Ecto neural progenitor cell (in vitro differentiated cells): ENCODE measurements at regions not wholly inside any gene's neighbourhood (a gene's known extent, or its start where the extent isn't known, plus 50 kb on each side); places are given as distances from the start of the nearest gene placed in this dataset.
"Not testable (repeated sequence)": the region's sequence is repeated elsewhere in the genome, so short reads cannot be mapped to it uniquely, and the experiment has no call there.

Experiments used
- DNase-seq: peaks from one replicate; pipeline ENCODE4 v3.0.0-alpha.2; 2018; ENCODE audit warnings: low spot score

DNA sequence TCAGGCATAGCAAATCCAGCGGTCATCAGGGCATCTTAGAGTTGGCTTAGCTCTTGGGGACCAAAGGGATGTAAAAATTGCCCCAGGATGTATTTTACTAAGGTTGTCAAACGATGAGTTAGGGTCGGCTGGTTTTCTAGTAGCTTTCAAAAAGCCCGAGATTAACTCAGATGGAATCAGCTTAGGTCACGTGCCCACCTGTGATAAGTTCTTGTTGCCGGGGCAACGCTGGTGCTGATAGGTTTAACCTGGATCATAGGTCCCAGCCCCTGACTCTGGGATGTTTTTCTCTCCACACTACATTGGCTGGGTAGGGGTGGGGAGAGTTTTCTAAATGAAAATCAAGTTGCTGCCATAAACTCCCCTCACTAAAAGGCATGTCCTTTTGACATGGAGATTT, 257.3 kb upstream of the SULF2 start:
- no peak for DNase-seq

GRCh38 chr20:48041078-48041780, 255.9 kb upstream of the SULF2 start:
- DNase-seq = no peak

- DNase-seq = no peak
These were observed 255.2 kb upstream of the SULF2 start for GRCh38 chr20:48040491-48040890.

DNA sequence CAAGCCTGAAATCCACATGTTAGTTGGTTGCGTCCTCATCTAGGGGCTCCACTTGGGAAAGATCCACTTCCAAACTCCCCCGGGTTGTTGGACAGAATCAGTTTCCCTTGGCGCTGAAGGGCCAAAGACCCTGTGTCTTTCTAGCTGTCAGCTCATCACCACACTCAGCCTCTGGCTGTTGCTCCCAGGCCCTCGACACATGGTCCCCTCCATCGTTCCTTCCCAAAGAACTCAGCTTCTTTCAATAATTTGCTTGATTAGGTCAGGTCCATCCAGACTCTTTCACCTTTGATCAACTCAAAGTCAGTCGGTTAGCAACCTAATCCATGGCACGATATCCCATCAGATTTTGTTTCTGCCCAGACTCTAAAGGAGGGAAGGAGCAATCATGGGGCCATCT, 254.8 kb upstream of the SULF2 start:
- no peak for DNase-seq

- DNase-seq = no peak
These were observed 254.2 kb upstream of the SULF2 start for GRCh38 chr20:48039514-48039913.

- no peak for DNase-seq
These were observed 253.4 kb upstream of the SULF2 start for GRCh38 chr20:48038713-48039112.

DNA sequence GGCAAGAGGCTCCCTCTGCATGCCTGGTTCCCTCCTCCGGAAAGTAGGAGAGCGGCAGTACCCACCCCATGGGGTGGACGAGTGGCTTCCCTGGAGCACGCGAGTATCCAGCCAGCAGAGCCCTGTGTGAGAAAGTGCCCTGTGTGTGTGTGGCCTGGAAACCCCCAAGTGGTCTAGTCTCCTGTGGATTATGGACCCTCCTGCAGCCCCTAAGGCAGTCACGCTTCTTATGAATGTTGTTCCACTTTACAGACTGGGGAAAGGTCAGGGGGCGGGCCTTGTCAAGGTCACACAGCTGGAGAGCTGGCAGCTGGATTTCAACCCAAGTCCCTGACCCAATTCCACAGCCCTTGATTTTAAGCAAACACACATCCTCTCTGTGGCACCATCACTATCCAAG, 252.5 kb upstream of the SULF2 start:
- not testable (repeated sequence) for DNase-seq

GRCh38 chr20:48035961-48036731, 250.9 kb upstream of the SULF2 start:
- DNase-seq = no peak

DNA sequence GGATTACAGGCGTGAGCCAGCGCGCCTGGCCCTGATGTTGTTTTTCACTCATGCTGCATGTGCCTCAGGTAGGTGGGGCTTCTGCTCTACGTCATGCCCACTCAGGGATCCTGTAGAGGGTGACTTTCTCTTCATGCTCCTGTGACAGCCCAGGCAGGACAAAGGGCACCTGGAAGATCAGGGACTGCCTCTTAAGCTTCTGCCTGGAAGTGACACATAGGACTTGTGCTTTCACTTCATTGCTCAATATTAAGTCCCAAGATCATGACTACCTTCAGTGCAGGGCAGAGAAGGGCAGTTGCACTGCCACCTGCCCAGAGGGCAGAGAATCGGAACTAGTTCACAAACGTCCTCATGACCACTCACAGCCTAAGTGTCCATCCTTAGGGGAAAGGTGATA, 249.5 kb upstream of the SULF2 start:
- DNase-seq = no peak

DNA sequence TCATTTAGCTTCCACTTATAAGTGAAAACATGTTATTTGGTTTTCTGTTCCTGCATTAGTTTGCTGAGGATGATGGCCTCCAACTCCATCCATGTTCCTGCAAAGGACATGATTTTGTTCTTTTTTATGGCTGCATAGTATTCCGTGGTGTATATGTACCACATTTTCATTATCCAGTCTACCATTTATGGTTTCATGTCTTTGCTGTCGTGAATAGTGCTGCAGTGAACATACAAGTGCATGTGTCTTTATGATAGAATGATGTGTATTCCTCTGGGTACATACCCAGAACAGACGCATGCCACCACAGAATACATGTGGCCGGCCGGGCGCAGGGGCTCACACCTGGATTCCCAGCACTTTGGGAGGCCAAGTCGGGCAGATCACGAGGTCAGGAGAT, 247.7 kb upstream of the SULF2 start:
- DNase-seq = not testable (repeated sequence)

GRCh38 chr20:48031122-48031521, 245.8 kb upstream of the SULF2 start:
- no peak for DNase-seq

DNA sequence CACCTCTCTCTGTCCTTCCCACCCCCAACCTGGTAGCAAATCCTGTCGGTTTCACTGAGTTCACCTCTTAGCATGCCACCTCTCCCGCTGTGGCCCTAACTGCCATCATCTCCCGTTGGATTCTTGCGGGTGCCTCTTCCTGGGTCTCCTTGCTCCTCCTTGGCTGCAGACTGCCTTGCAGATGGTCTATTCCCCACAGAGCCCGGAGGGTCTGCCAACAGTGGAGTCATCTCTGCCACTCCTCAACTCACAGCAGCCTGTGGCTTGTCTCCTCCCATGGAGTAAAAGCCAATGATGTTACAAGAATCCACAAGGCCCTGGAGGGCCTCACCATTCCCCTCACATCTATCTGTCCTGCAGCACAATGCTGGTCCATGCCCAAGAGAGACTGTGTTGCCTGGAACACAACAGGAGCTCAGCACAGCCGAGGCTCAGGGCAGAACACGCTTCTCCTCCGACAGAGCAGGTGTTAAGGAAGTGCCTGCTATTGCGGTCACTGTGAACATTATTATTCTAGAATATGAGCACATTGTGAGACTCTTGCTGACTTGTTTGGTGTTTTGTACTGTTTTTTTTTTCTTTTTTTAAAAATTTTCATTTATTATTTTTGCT, 241.8 kb upstream of the SULF2 start:
- no peak for DNase-seq

- no peak for DNase-seq
These were observed 240.4 kb upstream of the SULF2 start for GRCh38 chr20:48025661-48026060.

DNA sequence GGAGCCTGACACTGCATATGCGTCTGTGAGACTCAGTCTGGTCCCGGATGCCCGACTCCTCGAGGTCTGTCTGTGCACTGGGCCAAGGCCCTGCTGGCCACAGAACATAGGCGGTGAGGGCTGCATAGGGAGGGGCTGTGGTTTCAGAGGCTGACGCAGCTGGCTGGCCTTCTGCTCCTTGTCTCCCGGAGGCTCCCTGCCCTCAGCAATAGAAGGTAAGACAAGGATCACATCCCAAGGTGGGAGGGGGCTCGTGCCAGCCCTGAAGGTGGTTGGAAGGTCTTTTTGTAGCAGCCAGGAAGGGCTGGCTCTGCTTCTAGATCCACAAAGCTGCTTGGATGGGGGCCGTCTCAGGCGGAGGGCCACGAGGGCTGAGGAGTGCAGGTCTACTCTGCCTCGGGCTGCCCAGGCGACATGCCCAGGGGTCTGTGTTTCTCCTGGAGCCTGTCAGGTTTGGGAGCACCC, 239.8 kb upstream of the SULF2 start:
- DNase-seq = peak; percentile 57

GRCh38 chr20:48024539-48024938, 239.3 kb upstream of the SULF2 start:
- no peak for DNase-seq

GRCh38 chr20:48020696-48021095, 235.4 kb upstream of the SULF2 start:
- not testable (repeated sequence) for DNase-seq

- no peak for DNase-seq
These were observed 234.7 kb upstream of the SULF2 start for GRCh38 chr20:48019940-48020339.

DNA sequence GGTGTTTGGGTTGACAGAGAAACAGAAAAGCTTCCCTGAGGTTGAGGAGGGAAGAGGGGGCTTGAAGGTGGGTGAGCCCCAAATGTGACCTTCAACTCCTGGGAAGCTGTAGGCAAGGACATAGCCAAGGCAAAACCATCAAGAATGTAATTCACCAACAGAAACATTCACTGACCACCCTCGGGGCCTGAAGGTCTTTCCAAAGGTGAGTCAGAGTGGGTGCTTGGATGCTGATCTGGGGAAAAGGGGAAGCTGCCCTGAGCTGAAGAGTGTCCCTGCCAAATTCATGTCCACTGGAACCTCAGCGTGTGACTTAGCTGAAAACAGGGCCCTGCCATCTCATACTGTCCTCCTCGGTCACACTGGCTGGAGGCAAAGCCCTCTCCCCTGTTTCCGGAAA, 234.2 kb upstream of the SULF2 start:
- no peak for DNase-seq

DNA sequence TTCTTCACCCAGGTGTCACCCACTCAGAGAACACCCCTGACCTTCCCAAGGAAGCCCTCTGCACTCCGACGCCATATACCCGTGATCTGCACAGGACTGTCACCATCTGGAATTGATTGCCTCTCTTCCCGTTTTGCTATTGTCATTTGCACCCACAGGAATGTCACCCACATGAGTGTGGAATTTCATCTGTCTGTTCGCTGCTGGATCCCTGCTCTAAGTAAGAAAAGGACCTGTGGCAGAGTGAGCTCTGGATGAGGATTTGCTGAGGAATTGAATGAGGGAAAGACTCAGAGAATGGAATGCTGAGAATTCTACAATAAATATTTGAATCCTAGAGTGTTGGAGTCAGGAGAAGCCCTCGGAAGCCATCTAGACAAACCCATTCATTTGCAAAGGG, 233.6 kb upstream of the SULF2 start:
- not testable (repeated sequence) for DNase-seq

DNA sequence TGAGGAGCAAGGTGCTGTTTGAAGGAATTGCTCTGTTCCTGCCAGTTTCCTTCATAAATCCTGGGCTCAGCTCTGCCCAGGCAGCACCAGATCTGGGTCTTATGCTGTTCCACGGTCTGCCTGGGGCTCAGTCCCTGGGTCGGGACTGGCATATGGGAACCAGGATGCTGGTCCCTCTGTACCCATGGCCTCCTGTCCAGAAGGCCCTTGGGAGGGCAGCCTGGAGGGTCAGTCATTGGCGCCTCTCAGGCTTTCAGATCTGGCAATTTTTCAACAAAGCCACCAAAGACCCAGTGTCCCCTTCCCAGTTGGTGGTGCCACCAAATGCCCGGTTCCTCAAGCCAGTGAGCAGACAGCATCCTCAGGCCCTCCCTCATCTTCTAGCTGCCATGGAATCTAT, 232.7 kb upstream of the SULF2 start:
- no peak for DNase-seq

- DNase-seq = no peak
These were observed 232.2 kb upstream of the SULF2 start for GRCh38 chr20:48017509-48017908.

GRCh38 chr20:48015943-48016723, 230.9 kb upstream of the SULF2 start:
- no peak for DNase-seq
